ENCODE measurements at regions not wholly inside any gene's neighbourhood (a gene's known extent, or its start where the extent isn't known, plus 50 kb on each side); places are given as distances from the start of the nearest gene placed in this dataset.

- TF ChIP-seq CTCF (IDR thresholded peaks at IDR 0.05): no peak
- TF ChIP-seq POLR2A (IDR thresholded peaks at IDR 0.05): no peak
Observed at GRCh38 chr22:49418341-49418894, 409.3 kb downstream of the BRD1 start.

Data from esophagus squamous epithelium (tissue), 4 donors.